GM21576 (cell line): ENCODE measurements at regions not wholly inside any gene's neighbourhood (a gene's known extent, or its start where the extent isn't known, plus 50 kb on each side); places are given as distances from the start of the nearest gene placed in this dataset.

ENCODE experiments used
- ATAC-seq: cut with Tn5 transposase; IDR thresholded peaks from one replicate; pipeline ENCODE4 v1.9.1; 2021; ENCODE audit warnings: mild to moderate bottlenecking, moderate library complexity; ENCODE audit not compliant: unreplicated experiment

GRCh38 chr6:113464536-113464935 is 392.6 kb upstream of the MARCKS start:
- no peak for ATAC-seq

- no peak for ATAC-seq
These were observed 392.2 kb upstream of the MARCKS start for GRCh38 chr6:113464960-113465359.

DNA sequence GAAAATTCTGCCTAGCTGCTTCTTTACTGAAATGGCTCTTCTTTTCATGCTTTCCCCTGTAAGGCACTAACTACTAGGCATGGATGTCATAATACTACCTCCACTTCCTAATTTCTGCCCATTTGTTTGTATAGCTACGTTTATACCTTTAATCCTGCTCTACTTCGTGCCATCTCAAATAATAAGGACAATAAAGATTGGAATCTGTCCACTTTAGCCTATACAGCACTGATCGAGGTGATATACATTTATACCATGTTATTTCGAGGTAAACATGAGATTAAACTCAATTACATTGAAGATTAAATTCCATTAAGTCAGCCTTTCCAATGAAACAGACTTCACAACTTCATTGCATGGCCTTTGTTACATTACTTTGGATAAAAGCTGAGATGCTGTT is 390.6 kb upstream of the MARCKS start:
- no peak for ATAC-seq

- no peak for ATAC-seq
These were observed 381.8 kb upstream of the MARCKS start for GRCh38 chr6:113475392-113475791.

DNA sequence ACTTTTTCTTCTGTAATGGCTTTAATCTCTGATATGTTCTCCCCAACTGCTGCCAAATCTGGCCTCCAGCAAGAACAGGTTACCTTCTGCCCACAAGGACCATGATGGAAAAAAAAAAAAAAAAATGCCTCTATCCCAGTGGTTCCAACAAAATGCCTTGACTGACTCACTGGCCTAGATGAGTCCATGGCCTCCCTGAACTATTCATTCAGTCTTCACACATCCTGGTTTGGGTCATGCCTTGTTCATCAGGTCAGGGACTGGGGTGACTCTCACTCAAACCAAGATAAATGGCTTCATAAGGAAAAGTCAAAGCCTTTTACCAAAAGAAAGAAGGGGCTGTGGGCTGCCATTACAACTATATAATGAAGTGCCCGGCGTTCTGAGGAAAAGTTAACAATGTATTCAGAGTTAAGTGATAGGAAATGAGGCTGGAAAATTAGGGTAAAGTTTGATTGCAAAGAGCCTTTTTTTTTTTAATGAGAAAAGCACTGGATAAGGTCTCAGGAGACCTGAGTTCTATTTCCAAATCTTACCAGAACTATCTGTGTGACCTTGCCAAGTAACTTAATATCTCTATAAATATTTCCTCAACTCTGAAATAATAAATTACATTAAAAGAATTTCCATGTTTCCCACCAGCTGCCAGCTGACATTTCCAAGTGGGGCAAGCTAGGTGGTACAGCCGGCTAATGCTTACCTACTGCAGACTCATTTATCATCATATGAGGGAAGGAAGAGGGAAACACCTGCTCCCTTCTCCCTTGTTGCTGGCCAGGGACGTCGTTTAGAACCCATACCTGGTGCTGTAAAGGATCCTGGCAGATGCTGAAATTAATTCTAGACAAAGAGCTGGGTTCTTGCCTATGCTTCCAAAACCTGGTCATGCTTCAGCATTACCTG is 380.0 kb upstream of the MARCKS start:
- no peak for ATAC-seq

DNA sequence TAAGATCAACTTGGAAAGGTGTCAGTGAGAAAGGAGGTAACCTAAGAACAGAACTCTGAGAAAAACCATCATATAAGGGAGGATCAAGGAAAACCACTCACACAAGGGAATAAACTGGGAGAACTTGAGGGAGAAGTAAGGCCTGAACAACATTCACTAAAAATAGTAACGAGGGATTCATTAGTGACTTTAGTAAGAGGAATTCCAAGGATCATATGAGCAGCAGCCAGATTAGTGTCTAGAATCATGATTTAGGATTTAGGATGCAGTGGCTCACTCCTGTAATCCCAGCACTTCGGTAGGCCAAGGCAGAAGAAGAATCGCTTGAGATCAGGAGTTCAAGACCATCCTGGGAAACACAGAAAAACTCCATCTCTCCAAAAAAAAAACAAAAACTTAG is 376.5 kb upstream of the MARCKS start:
- no peak for ATAC-seq

GRCh38 chr6:113481458-113481857 is 375.7 kb upstream of the MARCKS start:
- no peak for ATAC-seq

DNA sequence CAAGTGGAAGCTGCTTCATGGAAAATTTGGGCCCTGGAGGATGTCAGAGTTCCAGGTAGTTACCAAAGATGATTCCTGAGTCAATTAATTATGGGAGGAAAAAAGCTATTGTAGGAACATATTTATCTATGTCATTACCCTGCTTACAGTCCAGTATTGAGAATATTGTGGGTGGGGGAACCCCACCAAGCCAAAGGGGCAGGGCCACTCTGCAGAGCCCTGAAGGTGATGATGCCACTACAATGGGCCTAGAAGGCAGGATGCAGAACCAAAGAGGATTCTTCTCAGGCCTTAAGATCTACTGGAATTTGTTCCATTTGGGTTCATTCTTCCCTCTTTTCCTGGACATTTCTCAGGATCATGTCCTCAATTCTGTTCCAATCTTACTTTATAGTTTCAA is 375.2 kb upstream of the MARCKS start:
- ATAC-seq = no peak

DNA sequence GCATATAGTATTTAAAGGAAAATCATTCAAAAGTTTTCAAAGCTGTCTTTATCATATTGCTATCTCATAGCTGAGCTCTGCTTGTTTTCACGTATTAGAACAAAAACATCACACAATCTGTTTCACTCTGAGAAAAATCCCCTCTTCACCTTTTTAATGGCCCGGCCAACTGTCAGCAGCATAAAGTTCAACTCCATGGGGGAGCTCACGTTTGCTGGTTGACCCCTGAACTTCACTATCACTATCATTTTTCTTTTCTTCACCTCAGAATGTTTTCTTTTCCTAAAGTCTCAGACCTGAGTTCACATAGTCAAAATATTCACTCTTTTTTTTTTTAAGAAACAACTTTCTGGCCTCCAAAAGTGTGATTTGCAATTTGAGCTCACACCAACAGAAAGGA is 374.4 kb upstream of the MARCKS start:
- no peak for ATAC-seq

GRCh38 chr6:113486199-113486598 is 370.9 kb upstream of the MARCKS start:
- no peak for ATAC-seq

DNA sequence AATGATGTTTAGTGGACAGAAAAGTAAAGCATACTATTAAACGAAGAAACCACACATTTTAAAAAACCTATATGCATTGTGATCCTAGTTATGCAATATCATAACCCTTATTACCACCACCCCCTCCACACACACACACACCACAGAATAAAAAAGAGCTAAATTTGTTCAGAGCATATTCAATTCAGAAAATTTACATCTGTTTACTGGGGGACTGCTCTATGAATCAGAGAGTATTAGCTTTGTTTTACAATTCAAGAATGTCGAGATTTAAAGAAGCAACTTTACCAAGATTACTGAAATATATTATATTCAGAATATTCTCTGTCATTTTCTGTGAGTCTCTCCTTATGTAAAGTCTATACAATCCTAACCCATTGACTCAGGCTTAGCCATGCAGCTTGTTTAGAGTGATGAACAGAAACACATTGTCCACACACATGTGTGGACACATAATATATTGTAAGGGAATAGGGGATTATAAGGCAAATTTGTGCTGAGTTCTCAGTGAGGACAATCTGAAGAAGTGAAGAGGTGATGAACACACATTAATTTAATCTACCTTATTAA is 369.6 kb upstream of the MARCKS start:
- no peak for ATAC-seq

DNA sequence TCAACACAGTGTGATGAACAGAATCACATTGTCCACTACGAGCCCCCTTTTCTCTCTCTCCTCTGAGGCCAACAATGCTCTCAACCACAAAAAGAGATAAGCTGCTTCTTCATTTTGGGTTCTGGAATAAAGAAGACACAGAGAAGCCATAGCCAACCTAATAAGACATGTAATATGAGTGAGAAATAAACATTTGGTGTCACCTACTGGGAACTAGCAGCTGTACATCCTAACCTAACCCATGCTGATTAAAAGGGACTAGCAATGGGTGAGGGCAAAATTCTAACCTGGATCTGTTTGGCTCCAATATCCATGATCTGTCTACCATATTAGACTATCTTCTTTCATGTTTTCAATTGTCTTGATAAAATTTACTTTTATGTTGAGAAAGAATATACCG is 369.1 kb upstream of the MARCKS start:
- no peak for ATAC-seq

DNA sequence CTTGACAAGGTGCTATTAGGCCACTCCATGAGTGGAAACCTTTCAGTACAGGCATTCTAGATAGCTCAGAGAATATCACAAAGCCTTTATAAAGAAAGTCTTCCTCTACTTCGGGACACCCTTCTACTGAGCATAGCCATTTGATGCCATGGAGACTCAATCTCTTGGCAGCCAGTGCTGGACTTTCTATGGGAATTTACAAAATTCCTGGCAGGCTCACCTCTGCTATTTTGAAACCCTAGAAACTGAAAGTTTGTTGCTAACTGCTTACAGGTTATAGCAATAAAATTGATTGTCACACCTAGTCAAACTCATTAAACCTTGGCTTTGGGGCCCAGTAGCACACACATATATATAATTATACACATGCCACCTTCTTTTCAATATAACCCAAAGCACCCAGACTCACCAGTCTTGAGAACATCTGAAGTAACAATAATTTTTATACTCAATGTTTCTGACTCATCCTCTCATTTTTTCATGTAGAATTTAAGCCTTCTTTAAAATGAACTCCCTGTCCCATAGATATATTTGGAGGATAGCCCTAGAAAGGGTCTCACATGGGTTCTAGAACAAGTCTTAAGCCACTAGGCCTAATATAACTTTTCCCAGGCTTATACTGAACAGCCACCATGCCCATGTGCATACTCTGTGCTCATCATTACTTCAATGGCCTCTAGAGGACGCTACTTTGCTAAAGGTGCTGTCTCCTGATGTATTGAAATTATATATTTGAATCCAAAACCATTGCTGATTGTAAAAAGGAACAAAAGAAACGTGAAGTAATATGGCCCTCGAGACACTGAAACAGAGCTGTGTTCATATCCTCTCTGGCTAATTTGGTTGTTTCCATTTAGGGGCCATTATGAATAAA is 368.1 kb upstream of the MARCKS start:
- no peak for ATAC-seq

- ATAC-seq = no peak
These were observed 367.0 kb upstream of the MARCKS start for GRCh38 chr6:113489952-113490746.

- ATAC-seq = no peak
These were observed 365.8 kb upstream of the MARCKS start for GRCh38 chr6:113491376-113491775.

- no peak for ATAC-seq
These were observed 363.2 kb upstream of the MARCKS start for GRCh38 chr6:113493991-113494390.

- no peak for ATAC-seq
These were observed 361.6 kb upstream of the MARCKS start for GRCh38 chr6:113495521-113495920.

GRCh38 chr6:113496166-113496565 is 361.0 kb upstream of the MARCKS start:
- no peak for ATAC-seq

- ATAC-seq = no peak
These were observed 356.9 kb upstream of the MARCKS start for GRCh38 chr6:113500221-113500620.

DNA sequence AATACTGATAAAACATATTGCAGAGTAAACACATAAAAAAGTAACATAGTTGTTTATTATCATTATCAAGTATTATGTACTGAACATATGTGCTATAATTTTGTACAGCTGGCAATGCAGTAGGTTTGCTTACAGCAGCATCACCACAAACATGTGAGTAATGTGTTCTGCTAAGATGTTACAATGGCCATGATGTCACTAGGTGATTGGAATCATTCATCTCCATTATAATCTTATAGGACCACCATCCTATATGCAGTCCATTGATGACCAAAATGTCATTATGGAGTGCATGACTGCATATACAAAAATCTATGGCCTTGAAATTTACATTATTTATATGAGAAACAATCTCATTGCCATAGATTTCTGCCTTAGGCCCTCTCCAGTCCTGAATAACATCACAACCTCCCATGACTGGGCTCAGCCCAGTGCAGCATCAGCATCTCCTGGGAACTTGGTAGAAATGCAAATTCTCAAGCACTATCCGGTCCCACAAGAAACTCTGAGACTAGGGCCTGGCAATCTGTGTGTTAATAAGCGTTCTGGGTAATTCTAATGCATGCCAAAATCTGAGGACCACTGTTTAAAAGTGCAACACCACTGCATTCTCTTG is 352.0 kb upstream of the MARCKS start:
- ATAC-seq = no peak
